ENCODE measurements at regions not wholly inside any gene's neighbourhood (a gene's known extent, or its start where the extent isn't known, plus 50 kb on each side); places are given as distances from the start of the nearest gene placed in this dataset.

GRCh38 chr16:52630711-52631110, 83.8 kb upstream of the TOX3 start:
- no peak overlapping the region for H3K27ac ChIP-seq (ENCODE audit: low read depth in 1 of 2, low read length in 2 of 2)
- H3K27ac Mint-ChIP-seq: no peak overlapping the region
- no peaks in the 10 kb centered on the region for H3K27me3 Mint-ChIP-seq
- no peaks in the 10 kb centered on the region for H3K27me3 ChIP-seq (ENCODE audit: control insufficient read depth in 1 of 2, insufficient read depth in 2 of 2, low read length in 2 of 2)
- H3K4me1 Mint-ChIP-seq (ENCODE audit: low read depth): no peaks in the 10 kb centered on the region
- H3K4me1 ChIP-seq (ENCODE audit: insufficient read depth, low read length): no peaks in the 10 kb centered on the region
- no peak overlapping the region for H3K4me3 Mint-ChIP-seq
- no peaks in the 10 kb centered on the region for H3K36me3 ChIP-seq (ENCODE audit: insufficient read depth, low read length)
- H3K9me3 Mint-ChIP-seq: peaks cover 3% of the 10 kb centered on the region
- no peak for ATAC-seq (ENCODE audit: poor library complexity)
- no peak overlapping the region for H3K4me3 ChIP-seq (ENCODE audit: low read length)
- no peaks in the 10 kb centered on the region for H3K36me3 Mint-ChIP-seq (ENCODE audit: low read depth)
- intact Hi-C loops (cut with DNase I, micrococcal nuclease): no loop called here
- CTCF ChIA-PET: no interaction called here
- no peak for TF ChIP-seq CTCF (IDR thresholded peaks at IDR 0.05)
- POLR2A ChIA-PET: no interaction called here
- no peaks in the 10 kb centered on the region for H3K9me3 ChIP-seq (ENCODE audit: control insufficient read depth in 1 of 2, insufficient read depth in 1 of 2, low read length in 2 of 2)
- no peak for DNase-seq

- TF ChIP-seq CTCF (IDR thresholded peaks at IDR 0.05): no peak
- Mint-ChIP-seq H3K27ac (no peak overlapping the region), H3K4me3 (no peak overlapping the region)
Measured at GRCh38 chr16:52629296-52629695, 82.4 kb upstream of the TOX3 start.

GRCh38 chr16:52624891-52625290, 77.9 kb upstream of the TOX3 start:
- no peak overlapping the region for H3K27ac Mint-ChIP-seq
- Histone ChIP-seq H3K4me1 (ENCODE audit: insufficient read depth, low read length) (no peaks in the 10 kb centered on the region), H3K27me3 (ENCODE audit: control insufficient read depth in 1 of 2, insufficient read depth in 2 of 2, low read length in 2 of 2) (no peaks in the 10 kb centered on the region), H3K4me3 (ENCODE audit: low read length) (no peak overlapping the region), H3K36me3 (ENCODE audit: insufficient read depth, low read length) (no peaks in the 10 kb centered on the region), H3K27ac (ENCODE audit: low read depth in 1 of 2, low read length in 2 of 2) (no peak overlapping the region), H3K9me3 (ENCODE audit: control insufficient read depth in 1 of 2, insufficient read depth in 1 of 2, low read length in 2 of 2) (peaks cover 0 to 4% of the 10 kb centered on the region in 2 experiments)
- H3K36me3 Mint-ChIP-seq (ENCODE audit: low read depth): no peaks in the 10 kb centered on the region
- DNase-seq: no peak
- H3K27me3 Mint-ChIP-seq: no peaks in the 10 kb centered on the region
- intact Hi-C loops (cut with DNase I, micrococcal nuclease): no loop called here
- POLR2A ChIA-PET: no interaction called here
- CTCF ChIA-PET: no interaction called here
- no peaks in the 10 kb centered on the region for H3K4me1 Mint-ChIP-seq (ENCODE audit: low read depth)
- peaks cover 2% of the 10 kb centered on the region for H3K9me3 Mint-ChIP-seq
- no peak overlapping the region for H3K4me3 Mint-ChIP-seq
- no peak for TF ChIP-seq CTCF (IDR thresholded peaks at IDR 0.05)
- ATAC-seq (ENCODE audit: poor library complexity): no peak

More at GRCh38 chr16:52629296-52629695, 82.4 kb upstream of the TOX3 start:
- Histone ChIP-seq H3K4me1 (ENCODE audit: insufficient read depth, low read length) (no peaks in the 10 kb centered on the region), H3K9me3 (ENCODE audit: control insufficient read depth in 1 of 2, insufficient read depth in 1 of 2, low read length in 2 of 2) (no peaks in the 10 kb centered on the region), H3K36me3 (ENCODE audit: insufficient read depth, low read length) (no peaks in the 10 kb centered on the region), H3K4me3 (ENCODE audit: low read length) (no peak overlapping the region), H3K27me3 (ENCODE audit: control insufficient read depth in 1 of 2, insufficient read depth in 2 of 2, low read length in 2 of 2) (no peaks in the 10 kb centered on the region), H3K27ac (ENCODE audit: low read depth in 1 of 2, low read length in 2 of 2) (no peak overlapping the region)
- POLR2A ChIA-PET: no interaction called here
- H3K27me3 Mint-ChIP-seq: no peaks in the 10 kb centered on the region
- CTCF ChIA-PET: no interaction called here
- intact Hi-C loops (cut with DNase I, micrococcal nuclease): no loop called here
- no peaks in the 10 kb centered on the region for H3K4me1 Mint-ChIP-seq (ENCODE audit: low read depth)
- ATAC-seq (ENCODE audit: poor library complexity): no peak
- H3K36me3 Mint-ChIP-seq (ENCODE audit: low read depth): no peaks in the 10 kb centered on the region
- H3K9me3 Mint-ChIP-seq: peaks cover 3% of the 10 kb centered on the region
- DNase-seq: no peak

All from CD4-positive, alpha-beta T cell (primary cell).